NCI-H82 treated with DMSO at 0.1 percent for 48 hours (cell line): ENCODE measurements at regions not wholly inside any gene's neighbourhood (a gene's known extent, or its start where the extent isn't known, plus 50 kb on each side); places are given as distances from the start of the nearest gene placed in this dataset.
A peak's percentile ranks its signal among the peaks of the same experiment; 100 is the strongest.
"Not testable (repeated sequence)": the region's sequence is repeated elsewhere in the genome, so short reads cannot be mapped to it uniquely, and the experiment has no call there.

ENCODE experiments used
- DNase-seq: peaks from one replicate; lab custom pipeline; 2025; ENCODE audit not compliant: unreplicated experiment; lab: John Stamatoyannopoulos, UW

- no peak for DNase-seq
Measured at GRCh38 chr20:48339190-48339985, 488.4 kb downstream of the PREX1 start.

- no peak for DNase-seq
Measured at GRCh38 chr20:48338717-48339116, 489.1 kb downstream of the PREX1 start.

GRCh38 chr20:48336597-48336996 lies 491.2 kb downstream of the PREX1 start:
- DNase-seq, result no peak

DNA sequence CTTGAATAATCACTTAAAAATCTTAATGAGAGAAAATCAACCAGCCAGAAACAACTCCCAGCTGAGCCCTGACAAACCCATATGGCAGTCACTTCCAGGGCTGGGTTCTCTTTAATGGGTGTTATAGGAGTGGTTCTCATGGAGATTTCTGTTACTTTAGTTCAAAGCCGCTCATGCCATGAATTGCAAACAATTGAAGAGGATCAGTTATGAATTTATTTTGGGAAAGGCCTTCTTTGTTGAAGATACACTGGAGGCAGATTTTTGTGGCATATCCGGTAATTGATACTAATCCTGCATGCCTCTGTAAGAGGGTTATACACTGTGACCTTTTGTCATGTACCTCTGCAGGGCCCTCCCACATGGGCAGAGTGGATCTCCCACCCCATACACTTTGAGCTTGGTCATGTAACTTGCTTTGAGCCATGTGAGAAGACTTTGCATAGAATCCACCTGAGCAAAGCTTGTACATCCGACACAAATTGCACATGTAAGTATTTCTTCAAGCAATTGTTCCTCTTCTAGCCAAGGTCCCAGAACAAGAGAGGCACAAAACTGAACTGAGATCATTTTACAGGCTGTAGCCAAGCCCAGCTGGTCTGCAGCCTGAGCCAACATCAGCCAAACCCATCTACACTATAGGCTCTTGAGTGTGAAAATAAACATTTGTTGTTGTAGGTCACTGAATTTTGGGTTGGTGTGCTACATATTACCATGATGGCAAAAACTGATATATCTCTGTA lies 492.3 kb downstream of the PREX1 start:
- DNase-seq, result no peak

GRCh38 chr20:48333707-48334106 lies 494.1 kb downstream of the PREX1 start:
- DNase-seq, result no peak

- DNase-seq, result no peak
Measured at GRCh38 chr20:48332555-48332954, 495.2 kb downstream of the PREX1 start.

DNA sequence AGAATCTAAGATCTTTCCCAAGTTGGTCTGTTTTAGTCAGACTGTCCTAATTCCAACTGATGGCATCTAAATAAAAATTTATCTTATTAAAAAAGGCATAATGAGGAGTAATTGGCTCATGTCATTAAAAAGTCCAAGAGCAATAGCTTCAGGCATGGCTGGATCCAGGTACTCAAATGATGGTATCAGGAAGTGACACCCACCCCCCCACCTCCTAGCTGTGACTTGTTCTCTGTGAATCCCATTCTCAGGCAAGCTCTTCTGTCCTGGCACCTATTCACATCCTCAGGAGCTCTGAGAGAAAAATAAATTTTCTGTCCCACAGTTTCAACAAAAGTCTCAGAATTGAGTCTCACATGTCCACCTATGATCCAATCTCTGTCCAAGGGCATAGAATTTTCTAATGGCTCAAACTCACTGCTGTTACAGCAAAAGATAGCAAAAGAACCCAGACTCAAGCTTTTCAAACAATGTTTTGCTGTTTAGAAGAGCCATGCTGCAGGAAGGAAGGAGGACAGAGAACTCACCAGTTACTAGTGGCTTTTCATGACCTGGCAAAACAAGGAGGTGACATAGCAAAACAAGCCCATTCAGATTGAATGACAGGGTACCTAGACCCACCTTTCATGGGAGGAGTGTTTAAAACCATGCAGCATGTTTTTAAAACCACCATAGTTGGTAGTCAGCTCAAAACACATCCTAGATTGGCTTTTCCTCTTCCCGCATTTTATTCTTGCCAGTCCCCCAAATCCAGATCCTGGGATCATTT lies 496.1 kb downstream of the PREX1 start:
- DNase-seq, result no peak

DNA sequence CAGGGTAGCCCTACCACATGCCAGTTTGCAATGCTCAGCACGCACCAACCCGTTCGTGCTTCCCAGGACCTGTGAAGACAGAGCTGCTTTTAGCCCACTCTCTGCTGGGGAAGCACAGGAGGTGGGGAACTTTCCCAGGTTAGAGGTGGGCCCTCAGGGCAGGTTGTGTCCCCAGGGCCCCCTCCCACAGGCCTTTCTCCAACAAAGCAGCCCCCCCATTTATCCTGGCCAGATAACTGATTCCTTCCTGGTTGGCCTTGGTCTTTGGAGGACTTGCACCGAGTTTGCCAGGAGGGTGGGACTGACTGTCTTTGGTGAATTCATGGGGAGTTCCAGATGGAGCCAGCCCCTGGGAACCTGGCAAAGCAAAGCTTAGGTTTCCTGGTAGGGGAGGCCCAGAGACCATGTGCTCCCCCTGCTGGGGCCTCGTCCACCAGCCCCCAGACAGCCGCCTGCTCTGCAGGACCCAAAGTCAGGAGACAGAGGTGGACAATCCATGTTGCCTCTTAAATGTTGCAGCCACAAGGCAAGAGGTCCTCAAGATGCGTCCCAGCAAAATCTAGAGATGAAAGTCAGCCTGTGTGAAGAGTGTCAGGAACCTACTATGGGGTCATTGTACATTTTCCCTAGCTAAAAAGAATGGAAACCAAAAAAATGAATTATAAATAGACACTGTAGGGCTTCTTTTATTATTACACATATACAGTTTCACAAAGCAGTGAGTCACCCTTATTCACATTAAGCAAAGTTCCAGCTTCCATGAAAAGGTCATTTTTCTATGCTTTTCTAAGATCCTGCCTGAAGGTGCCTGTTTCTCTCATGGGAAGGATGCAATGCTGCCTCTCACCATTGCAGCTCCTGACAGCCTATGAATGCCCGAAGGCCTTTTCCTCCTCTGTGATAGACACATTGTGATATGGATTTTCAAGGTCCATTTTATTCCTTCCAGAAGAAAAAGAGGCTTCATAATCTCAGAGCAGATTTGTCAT lies 497.8 kb downstream of the PREX1 start:
- peak; percentile 21 for DNase-seq

GRCh38 chr20:48329031-48329615 lies 498.7 kb downstream of the PREX1 start:
- no peak for DNase-seq

- not testable (repeated sequence) for DNase-seq
Measured at GRCh38 chr20:48327848-48328247, 500.0 kb downstream of the PREX1 start.

DNA sequence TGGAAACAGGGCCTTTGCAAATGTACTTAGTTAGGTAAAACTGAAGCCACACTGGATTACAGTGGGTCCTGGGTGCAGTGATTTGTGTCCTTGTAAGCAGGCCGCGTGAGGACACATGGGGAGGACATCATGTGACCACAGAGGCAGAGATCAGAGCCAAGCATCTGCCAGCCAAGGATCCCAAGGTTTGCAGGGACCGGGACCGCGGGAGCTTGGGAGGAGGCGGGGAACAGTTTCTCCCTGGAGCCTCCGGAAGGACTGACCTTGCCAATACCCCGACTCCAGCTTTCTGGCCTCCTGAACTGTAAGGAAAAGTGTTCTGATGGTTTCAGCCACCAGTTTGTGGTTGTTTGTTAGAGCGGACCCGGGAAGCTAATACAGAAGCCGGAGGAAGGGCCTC lies 500.9 kb downstream of the PREX1 start:
- peak; percentile 26 for DNase-seq

DNA sequence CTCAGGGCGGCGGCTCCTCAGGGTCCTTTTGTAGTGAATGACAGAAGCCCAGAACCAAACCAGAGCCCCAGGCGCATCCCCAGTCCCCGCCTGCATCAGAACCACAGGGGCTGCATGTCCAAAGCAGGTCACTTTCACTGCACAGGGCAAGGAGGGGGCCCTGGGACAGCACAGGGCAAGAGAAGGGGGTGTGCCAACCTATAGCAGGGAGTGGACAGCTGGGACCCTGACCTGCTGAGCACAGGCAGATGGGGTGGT lies 501.4 kb downstream of the PREX1 start:
- DNase-seq, result no peak

GRCh38 chr20:48325656-48326433 lies 502.0 kb downstream of the PREX1 start:
- DNase-seq, result no peak

DNA sequence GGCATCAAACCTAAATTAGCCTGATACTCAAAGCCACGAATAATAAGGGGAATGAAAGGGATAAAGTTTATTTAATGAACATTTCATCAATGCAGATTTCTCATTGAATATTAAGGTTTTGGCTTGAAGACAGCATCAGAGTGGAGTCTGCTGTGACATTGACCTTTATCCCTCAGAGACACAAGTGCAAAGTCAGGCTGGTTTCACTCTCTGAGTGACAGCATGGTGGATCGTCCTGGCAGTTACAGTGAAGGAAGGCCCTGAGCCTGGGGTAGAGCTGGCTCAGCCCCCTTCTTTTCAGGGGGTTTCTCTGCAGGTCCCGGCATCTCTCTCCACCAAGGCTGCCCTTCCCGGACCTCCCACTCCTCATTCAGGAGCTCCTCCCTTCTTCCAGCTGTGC lies 503.1 kb downstream of the PREX1 start:
- DNase-seq, result no peak

DNA sequence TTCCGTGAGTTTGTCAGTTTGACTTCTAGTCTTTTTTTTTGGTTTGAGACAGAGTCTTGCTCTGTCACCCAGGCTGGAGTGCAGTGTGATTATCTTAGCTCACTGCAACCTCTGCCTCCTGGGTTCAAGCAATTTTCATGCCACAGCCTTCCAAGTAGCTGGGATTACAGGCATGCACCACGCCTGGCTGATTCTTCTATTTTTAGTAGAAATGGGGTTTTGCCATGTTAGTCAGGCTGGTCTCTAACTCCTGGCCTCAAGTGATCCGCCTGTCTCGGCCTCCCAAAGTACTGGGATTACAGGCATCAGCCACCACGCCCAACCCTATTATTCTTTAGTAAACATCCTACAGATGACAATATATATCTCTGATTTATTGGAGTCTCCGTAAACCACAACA lies 506.5 kb downstream of the PREX1 start:
- no peak for DNase-seq

GRCh38 chr20:48319943-48320584 lies 507.7 kb downstream of the PREX1 start:
- DNase-seq, result no peak

- DNase-seq, result no peak
Measured at GRCh38 chr20:48317578-48317977, 510.2 kb downstream of the PREX1 start.

DNA sequence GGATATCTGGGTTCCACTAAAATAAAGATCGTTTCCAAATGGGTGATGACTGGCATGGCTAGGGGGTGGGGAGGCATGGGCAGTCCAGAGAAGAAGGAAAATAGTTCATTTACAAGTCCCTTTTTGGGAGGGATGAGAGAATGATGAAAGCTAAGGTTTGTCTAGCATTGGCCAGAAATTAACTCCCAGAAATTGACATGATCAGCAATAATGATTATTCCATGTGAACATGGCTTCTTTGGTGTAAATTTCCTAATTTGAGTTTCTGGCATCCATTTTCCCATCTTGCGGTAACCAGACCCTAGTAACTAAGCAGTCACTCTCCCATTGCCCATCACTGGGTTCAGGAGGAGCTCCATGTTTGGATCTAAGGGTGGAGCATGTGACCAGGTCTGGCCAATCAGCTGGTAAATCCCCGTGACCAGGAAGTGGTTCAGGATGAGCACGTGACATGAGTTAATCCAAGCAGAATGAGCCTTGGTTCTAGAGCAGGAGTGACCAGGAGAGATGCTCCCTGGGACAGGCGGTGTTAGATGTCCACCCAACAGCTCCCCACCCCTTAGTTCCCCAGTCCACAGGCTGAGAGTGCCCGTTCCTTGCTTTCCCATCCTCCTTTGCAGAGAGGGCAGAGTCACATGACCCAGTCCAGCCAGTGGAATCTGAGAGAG lies 512.7 kb downstream of the PREX1 start:
- no peak for DNase-seq

- DNase-seq, result no peak
Measured at GRCh38 chr20:48313324-48313723, 514.5 kb downstream of the PREX1 start.
